GM12878 (cell line): ENCODE measurements at regions not wholly inside any gene's neighbourhood (a gene's known extent, or its start where the extent isn't known, plus 50 kb on each side); places are given as distances from the start of the nearest gene placed in this dataset.

ENCODE experiments used
- ATAC-seq: fragments of 200-7000 bp; cut with Tn5 transposase; 3 replicates; pipeline ENCODE4 v1.9.1; 2020; ENCODE audit warnings: mild to moderate bottlenecking, moderate library complexity
- BruUV-seq: library from RNA; stranded (reverse); fragments of 400-500 nt; replicated peaks from 2 replicates; lab custom pipeline; 2021; lab: Mats Ljungman, UMichigan
- CTCF ChIA-PET: fragments of 300-600 bp; sonication (Branson Sonifier 250); formaldehyde crosslinking; extraction: SDS; loops from one replicate; lab custom pipeline; 2021; ENCODE audit warnings: inconsistent platforms; lab: Yijun Ruan, JAX
- POLR2A ChIA-PET: fragments of 350-600 bp; formaldehyde crosslinking; extraction: SDS; loops from one replicate; lab custom pipeline; 2021; ENCODE audit warnings: inconsistent platforms; lab: Charles Lee
- RAD21 ChIA-PET: fragments of 300-600 bp; sonication (Branson Sonifier 250); formaldehyde crosslinking; loops from one replicate; lab custom pipeline; 2023; ENCODE audit warnings: antibody characterized with exemption; ENCODE audit not compliant: unreplicated experiment; lab: Charles Lee
- SMC1A ChIA-PET: fragments of 300-600 bp; sonication (Branson Sonifier 250); formaldehyde crosslinking; loops from one replicate; lab custom pipeline; 2023; ENCODE audit not compliant: unreplicated experiment, uncharacterized antibody; lab: Charles Lee
- DNase-seq: peaks from one replicate; pipeline ENCODE4 v3.0.0-alpha.2; 2011; ENCODE audit warnings: low read depth, low spot score
- FAIRE-seq: peaks from 3 replicates; lab custom pipeline; 2011; peaks lifted over from hg19 to GRCh38; lab: Jason Lieb, UNC
- H2AFZ ChIP-seq: 2 replicates; pipeline ENCODE4 v1.6.0; 2011; ENCODE audit warnings: low read depth, low read length, control low read depth; ENCODE audit not compliant: control insufficient read depth
- H3K27ac ChIP-seq: 2 replicates; pipeline ENCODE4 v1.5.1; 2011; ENCODE audit warnings: control low read depth; ENCODE audit not compliant: control insufficient read depth, insufficient read depth
- H3K27me3 ChIP-seq, 2 experiments: replicated peaks in 1 of 2; 2 replicates each; pipeline versions ENCODE4 v1.6.0 to v1.6.1; 2011; ENCODE audit warnings: low read length in 1 of 2; ENCODE audit not compliant: control insufficient read depth in 2 of 2, insufficient read depth in 2 of 2
- H3K36me3 ChIP-seq, 2 experiments: 2 replicates each; pipeline ENCODE4 v1.5.1; 2011; ENCODE audit warnings: low read length in 1 of 2; ENCODE audit not compliant: control insufficient read depth in 2 of 2, insufficient read depth in 2 of 2
- H3K4me1 ChIP-seq: 2 replicates; pipeline ENCODE4 v1.6.1; 2011; ENCODE audit warnings: mild to moderate bottlenecking, low read length, moderate library complexity, mixed read lengths; ENCODE audit not compliant: control insufficient read depth, insufficient read depth
- H3K4me2 ChIP-seq: 2 replicates; pipeline ENCODE4 v1.6.0; 2011; ENCODE audit warnings: control low read depth; ENCODE audit not compliant: control insufficient read depth, insufficient read depth
- H3K4me3 ChIP-seq: fragments of 200-600 bp; sonication (generic); 2 replicates; pipeline ENCODE4 v1.5.1; 2016
- H3K79me2 ChIP-seq: 2 replicates; pipeline ENCODE4 v1.6.0; 2011; ENCODE audit warnings: low read length; ENCODE audit not compliant: control insufficient read depth, insufficient read depth
- H3K9ac ChIP-seq: 2 replicates; pipeline ENCODE4 v1.8.0; 2011; ENCODE audit warnings: low read length, control low read depth, mixed read lengths; ENCODE audit not compliant: control insufficient read depth, insufficient read depth
- H3K9me3 ChIP-seq: replicated peaks from 3 replicates; pipeline ENCODE4 v1.5.1; 2011; ENCODE audit warnings: mild to moderate bottlenecking, low read length; ENCODE audit not compliant: control insufficient read depth, insufficient read depth
- H4K20me1 ChIP-seq: 2 replicates; pipeline ENCODE4 v1.6.0; 2011; ENCODE audit not compliant: control insufficient read depth, insufficient read depth
- BACH1 ChIP-seq: fragments of 450-650 bp; IDR thresholded peaks from 2 replicates; pipeline ENCODE4 v1.6.1; 2017; ENCODE audit warnings: mild to moderate bottlenecking, borderline replicate concordance
- KAT2A ChIP-seq: conservative IDR thresholded peaks from 2 replicates; pipeline ENCODE4 v1.6.1; 2011; ENCODE audit warnings: low read depth, low read length; ENCODE audit not compliant: control insufficient read depth
- MTA2 ChIP-seq: fragments of 450-650 bp; IDR thresholded peaks from 2 replicates; pipeline ENCODE4 v1.6.1; 2016; ENCODE audit warnings: low read depth, mild to moderate bottlenecking, moderate library complexity
- MYC ChIP-seq: IDR thresholded peaks from 2 replicates; pipeline ENCODE4 v1.6.1; 2011; ENCODE audit warnings: mild to moderate bottlenecking, low read length, moderate library complexity, inconsistent platforms; ENCODE audit not compliant: insufficient read depth, insufficient replicate concordance, insufficient read length, severe bottlenecking
- NR2C1 ChIP-seq: fragments of 450-650 bp; IDR thresholded peaks from 2 replicates; pipeline ENCODE4 v1.6.1; 2017; ENCODE audit warnings: antibody characterized with exemption, mild to moderate bottlenecking, moderate library complexity
- POLR2A ChIP-seq: IDR thresholded peaks from 2 replicates; pipeline ENCODE4 v1.6.1; 2011; ENCODE audit warnings: low read depth, mild to moderate bottlenecking, low read length
- POLR2AphosphoS2 ChIP-seq: IDR thresholded peaks from 2 replicates; pipeline ENCODE4 v1.6.1; 2011; ENCODE audit warnings: low read depth, mild to moderate bottlenecking, low read length, improper control_type of control experiment, moderate library complexity
- POLR2AphosphoS5 ChIP-seq: IDR thresholded peaks from 2 replicates; pipeline ENCODE4 v1.6.1; 2011; ENCODE audit warnings: mild to moderate bottlenecking, low read length, inconsistent platforms
- POU2F2 ChIP-seq: IDR thresholded peaks from 3 replicates; pipeline ENCODE4 v1.6.1; 2011; ENCODE audit warnings: low read depth, mild to moderate bottlenecking, low read length, borderline replicate concordance
- STAT1 ChIP-seq: fragments of 450-650 bp; conservative IDR thresholded peaks from 2 replicates; pipeline ENCODE4 v1.6.1; 2014; ENCODE audit warnings: antibody characterized with exemption, mild to moderate bottlenecking
- TCF3 ChIP-seq: IDR thresholded peaks from 2 replicates; pipeline ENCODE4 v1.6.1; 2012; ENCODE audit warnings: low read depth, mild to moderate bottlenecking, low read length, borderline replicate concordance; ENCODE audit not compliant: insufficient read depth
- WGBS: methylation state at CpG from one replicate; pipeline ENCODE4 v1.1.6; 2016; ENCODE audit warnings: low lambda C conversion rate; ENCODE audit not compliant: insufficient replicate concordance, insufficient coverage; ENCODE audit errors: missing lambda C conversion rate; 5-methylcytosine and 5-hydroxymethylcytosine counted together
- in situ Hi-C: fragments of 300-500 bp; cut with MboI; formaldehyde crosslinking; loops from 9 replicates; pipeline ENCODE4 v1.14.3; 2018; ENCODE audit warnings: mixed read lengths
- intact Hi-C: fragments of 100-400 bp; cut with micrococcal nuclease; formaldehyde crosslinking; loops from one replicate; pipeline ENCODE4 v1.14.2; 2022; ENCODE audit not compliant: unreplicated experiment
- TF ChIP-seq, protein P1 (sequence below): fragments of 150-350 bp; IDR thresholded peaks from 2 replicates; pipeline ENCODE4 v1.6.1; 2014; ENCODE audit warnings: mild to moderate bottlenecking, low read depth, low read length
- TF ChIP-seq, protein P2 (sequence below): fragments of 450-650 bp; IDR thresholded peaks from 2 replicates; pipeline ENCODE4 v1.6.1; 2018; ENCODE audit warnings: mild to moderate bottlenecking, low read depth, moderate library complexity; ENCODE audit not compliant: partially characterized antibody
- TF ChIP-seq, protein P3 (sequence below): fragments of 450-650 bp; IDR thresholded peaks from 2 replicates; pipeline ENCODE4 v1.6.1; 2016; ENCODE audit warnings: mild to moderate bottlenecking
- TF ChIP-seq, protein P4 (sequence below): IDR thresholded peaks from 2 replicates; pipeline ENCODE4 v1.6.1; 2011; ENCODE audit warnings: low read depth, mild to moderate bottlenecking, low read length, moderate library complexity, borderline replicate concordance; ENCODE audit errors: extremely low read depth

DNA sequence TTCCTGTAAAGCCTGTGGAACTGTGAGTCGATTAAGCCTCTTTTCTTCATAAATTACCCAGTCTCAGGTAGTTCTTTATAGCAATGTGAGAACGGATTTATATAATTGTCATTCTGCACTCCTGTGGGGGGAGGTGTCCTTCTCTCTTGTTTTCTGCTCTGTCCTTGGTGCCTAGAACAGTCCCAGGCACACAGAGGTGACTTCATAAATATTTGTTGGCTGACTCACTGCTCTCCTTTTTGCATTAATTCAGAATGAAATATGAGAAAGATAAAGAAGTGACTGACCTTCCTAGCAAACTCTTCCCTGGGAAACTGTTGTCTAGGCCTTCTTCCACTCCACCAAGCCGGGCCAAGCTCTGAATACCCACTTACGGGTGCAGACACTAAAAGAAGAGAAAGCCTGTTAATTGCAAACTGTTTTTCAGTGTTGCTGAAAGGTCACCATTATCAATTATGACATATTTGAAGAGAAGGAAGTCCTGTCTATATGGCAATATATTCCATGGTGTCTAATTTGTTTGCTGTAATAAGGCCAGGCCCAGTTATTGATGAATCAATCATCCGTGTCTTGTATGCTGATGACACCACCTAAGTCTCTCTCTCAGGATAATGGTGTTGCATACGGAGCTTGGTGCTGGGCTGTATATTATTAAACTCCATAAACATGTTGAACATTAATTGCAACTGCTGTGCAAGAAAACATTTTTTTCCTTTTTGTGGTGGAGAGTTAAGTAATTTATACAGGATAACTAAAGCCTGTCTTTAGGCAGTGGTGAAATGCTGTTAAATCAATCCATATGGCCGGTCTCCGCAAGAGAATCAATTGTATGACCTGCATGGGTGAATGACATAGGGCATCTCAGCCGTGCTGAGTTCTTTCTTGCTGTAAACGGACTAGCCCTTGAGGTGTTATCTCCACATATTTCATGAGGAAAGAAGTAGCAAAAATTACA lies 567.5 kb downstream of the SLC4A3 start:
- Histone ChIP-seq H3K4me1 (no peaks in the 10 kb centered on the region), H3K36me3 (no peaks in the 10 kb centered on the region), H3K27ac (no peak overlapping the region), H3K9me3 (no peaks in the 10 kb centered on the region), H3K27me3 (no peaks in the 10 kb centered on the region), H3K4me2 (no peak overlapping the region), H4K20me1 (no peaks in the 10 kb centered on the region), H3K9ac (no peak overlapping the region), H3K79me2 (no peaks in the 10 kb centered on the region), H2AFZ (no peak overlapping the region), H3K4me3 (no peak overlapping the region)
- no peak for ATAC-seq
- DNase-seq, result no peak
- in situ Hi-C loops, result no loop called here
- ChIA-PET RAD21 (no interaction called here), SMC1A (no interaction called here), CTCF (no interaction called here), POLR2A (no interaction called here)
- intact Hi-C loops, result no loop called here
- BruUV-seq, result no TSS peak
- 20% methylated on average over 10 of the region's 10 CpGs for WGBS
- no peak for TF ChIP-seq KAT2A
- TF ChIP-seq, protein P1, sequence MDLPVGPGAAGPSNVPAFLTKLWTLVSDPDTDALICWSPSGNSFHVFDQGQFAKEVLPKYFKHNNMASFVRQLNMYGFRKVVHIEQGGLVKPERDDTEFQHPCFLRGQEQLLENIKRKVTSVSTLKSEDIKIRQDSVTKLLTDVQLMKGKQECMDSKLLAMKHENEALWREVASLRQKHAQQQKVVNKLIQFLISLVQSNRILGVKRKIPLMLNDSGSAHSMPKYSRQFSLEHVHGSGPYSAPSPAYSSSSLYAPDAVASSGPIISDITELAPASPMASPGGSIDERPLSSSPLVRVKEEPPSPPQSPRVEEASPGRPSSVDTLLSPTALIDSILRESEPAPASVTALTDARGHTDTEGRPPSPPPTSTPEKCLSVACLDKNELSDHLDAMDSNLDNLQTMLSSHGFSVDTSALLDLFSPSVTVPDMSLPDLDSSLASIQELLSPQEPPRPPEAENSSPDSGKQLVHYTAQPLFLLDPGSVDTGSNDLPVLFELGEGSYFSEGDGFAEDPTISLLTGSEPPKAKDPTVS, result no peak
- TF ChIP-seq POU2F2, result no peak
- TF ChIP-seq, protein P2, sequence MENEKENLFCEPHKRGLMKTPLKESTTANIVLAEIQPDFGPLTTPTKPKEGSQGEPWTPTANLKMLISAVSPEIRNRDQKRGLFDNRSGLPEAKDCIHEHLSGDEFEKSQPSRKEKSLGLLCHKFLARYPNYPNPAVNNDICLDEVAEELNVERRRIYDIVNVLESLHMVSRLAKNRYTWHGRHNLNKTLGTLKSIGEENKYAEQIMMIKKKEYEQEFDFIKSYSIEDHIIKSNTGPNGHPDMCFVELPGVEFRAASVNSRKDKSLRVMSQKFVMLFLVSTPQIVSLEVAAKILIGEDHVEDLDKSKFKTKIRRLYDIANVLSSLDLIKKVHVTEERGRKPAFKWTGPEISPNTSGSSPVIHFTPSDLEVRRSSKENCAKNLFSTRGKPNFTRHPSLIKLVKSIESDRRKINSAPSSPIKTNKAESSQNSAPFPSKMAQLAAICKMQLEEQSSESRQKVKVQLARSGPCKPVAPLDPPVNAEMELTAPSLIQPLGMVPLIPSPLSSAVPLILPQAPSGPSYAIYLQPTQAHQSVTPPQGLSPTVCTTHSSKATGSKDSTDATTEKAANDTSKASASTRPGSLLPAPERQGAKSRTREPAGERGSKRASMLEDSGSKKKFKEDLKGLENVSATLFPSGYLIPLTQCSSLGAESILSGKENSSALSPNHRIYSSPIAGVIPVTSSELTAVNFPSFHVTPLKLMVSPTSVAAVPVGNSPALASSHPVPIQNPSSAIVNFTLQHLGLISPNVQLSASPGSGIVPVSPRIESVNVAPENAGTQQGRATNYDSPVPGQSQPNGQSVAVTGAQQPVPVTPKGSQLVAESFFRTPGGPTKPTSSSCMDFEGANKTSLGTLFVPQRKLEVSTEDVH, result no peak
- TF ChIP-seq BACH1, result no peak
- no peak for TF ChIP-seq POLR2A
- no peak for TF ChIP-seq NR2C1
- TF ChIP-seq STAT1, result no peak
- TF ChIP-seq, protein P3, sequence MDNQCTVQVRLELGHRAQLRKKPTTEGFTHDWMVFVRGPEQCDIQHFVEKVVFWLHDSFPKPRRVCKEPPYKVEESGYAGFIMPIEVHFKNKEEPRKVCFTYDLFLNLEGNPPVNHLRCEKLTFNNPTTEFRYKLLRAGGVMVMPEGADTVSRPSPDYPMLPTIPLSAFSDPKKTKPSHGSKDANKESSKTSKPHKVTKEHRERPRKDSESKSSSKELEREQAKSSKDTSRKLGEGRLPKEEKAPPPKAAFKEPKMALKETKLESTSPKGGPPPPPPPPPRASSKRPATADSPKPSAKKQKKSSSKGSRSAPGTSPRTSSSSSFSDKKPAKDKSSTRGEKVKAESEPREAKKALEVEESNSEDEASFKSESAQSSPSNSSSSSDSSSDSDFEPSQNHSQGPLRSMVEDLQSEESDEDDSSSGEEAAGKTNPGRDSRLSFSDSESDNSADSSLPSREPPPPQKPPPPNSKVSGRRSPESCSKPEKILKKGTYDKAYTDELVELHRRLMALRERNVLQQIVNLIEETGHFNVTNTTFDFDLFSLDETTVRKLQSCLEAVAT, result no peak
- no peak for TF ChIP-seq MYC
- TF ChIP-seq MTA2, result no peak
- no peak for TF ChIP-seq TCF3
- TF ChIP-seq, protein P4, sequence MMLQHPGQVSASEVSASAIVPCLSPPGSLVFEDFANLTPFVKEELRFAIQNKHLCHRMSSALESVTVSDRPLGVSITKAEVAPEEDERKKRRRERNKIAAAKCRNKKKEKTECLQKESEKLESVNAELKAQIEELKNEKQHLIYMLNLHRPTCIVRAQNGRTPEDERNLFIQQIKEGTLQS, result no peak
- TF ChIP-seq POLR2AphosphoS2, result no peak
- TF ChIP-seq POLR2AphosphoS5, result no peak
- no peak for FAIRE-seq
